Fibroblast of skin of right quadriceps (primary cell): ENCODE measurements at regions not wholly inside any gene's neighbourhood (a gene's known extent, or its start where the extent isn't known, plus 50 kb on each side); places are given as distances from the start of the nearest gene placed in this dataset.
"Not testable (repeated sequence)": the region's sequence is repeated elsewhere in the genome, so short reads cannot be mapped to it uniquely, and the experiment has no call there.

ENCODE experiments used
- DNase-seq: peaks from one replicate; pipeline ENCODE4 v3.0.0-alpha.2; 2013

GRCh38 chr5:10069637-10070313 lies 179.9 kb downstream of the ATPSCKMT start:
- DNase-seq, result no peak

- no peak for DNase-seq
These were observed 184.2 kb downstream of the ATPSCKMT start for GRCh38 chr5:10065428-10066000.

DNA sequence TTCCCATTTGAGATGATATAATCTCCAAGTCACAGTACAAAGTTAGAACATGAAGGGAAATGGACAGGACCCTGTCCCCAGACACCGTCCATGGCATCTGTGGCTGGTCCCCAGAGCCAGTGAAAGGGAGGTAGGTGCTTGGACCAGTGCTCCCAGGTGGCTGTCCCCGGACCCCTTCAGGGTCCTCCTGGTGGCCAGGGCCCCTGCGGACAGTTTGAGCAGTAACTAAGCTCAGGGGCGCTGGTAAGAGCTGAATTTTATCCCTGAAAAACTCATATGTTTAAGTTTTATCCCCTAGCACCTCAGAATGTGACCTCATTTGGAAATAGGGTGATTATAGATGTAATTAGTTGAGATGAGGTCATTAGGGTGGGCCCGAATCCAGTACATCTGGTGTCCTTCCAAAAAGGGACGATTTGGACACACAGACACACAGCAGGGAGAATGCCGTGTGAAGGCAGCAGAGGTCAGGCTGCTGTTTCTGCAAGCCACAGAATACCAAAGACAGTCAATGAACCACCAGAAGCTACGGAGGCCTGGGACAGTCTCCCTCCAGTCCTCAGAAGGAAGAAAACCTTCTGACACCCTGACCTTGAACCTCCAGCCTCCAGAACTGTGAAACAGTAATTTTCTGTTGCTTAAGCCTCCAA lies 185.0 kb downstream of the ATPSCKMT start:
- no peak for DNase-seq

DNA sequence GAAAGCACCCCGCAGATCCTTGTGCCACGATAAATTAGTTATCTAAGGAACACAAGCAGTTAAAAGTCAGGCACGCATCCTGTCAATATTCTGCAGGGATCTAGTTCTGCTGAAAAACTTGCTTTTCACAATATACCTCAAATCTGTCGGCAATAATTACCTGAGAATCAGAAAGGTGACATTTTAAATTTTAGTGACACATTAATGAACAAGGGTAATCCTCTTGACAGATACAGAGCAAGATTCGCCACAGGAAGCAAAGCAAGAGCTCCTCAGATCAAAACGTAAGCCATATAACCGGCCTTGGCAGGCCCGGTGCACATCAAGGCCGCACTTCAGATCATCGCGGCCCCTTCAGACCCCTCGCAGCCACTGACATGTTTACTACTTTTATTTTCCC lies 185.7 kb downstream of the ATPSCKMT start:
- no peak for DNase-seq

GRCh38 chr5:10059980-10060379 lies 189.7 kb downstream of the ATPSCKMT start:
- no peak for DNase-seq

- DNase-seq, result no peak
These were observed 190.1 kb downstream of the ATPSCKMT start for GRCh38 chr5:10059556-10059955.

GRCh38 chr5:10057356-10057755 lies 192.3 kb downstream of the ATPSCKMT start:
- no peak for DNase-seq

- DNase-seq, result no peak
These were observed 193.4 kb downstream of the ATPSCKMT start for GRCh38 chr5:10056228-10056760.

GRCh38 chr5:10049858-10050455 lies 199.7 kb downstream of the ATPSCKMT start:
- DNase-seq, result peak; percentile 54

- DNase-seq, result no peak
These were observed 203.0 kb downstream of the ATPSCKMT start for GRCh38 chr5:10046676-10047075.

GRCh38 chr5:10045376-10045775 lies 204.3 kb downstream of the ATPSCKMT start:
- no peak for DNase-seq

- DNase-seq, result peak; percentile 88
These were observed 213.4 kb downstream of the ATPSCKMT start for GRCh38 chr5:10036136-10036815.

- peak; percentile 28 for DNase-seq
These were observed 215.7 kb downstream of the ATPSCKMT start for GRCh38 chr5:10034001-10034400.

GRCh38 chr5:10031817-10032216 lies 217.9 kb downstream of the ATPSCKMT start:
- no peak for DNase-seq

- peak; percentile 16 for DNase-seq
These were observed 219.4 kb downstream of the ATPSCKMT start for GRCh38 chr5:10030219-10030831.

GRCh38 chr5:10023494-10023893 lies 226.2 kb downstream of the ATPSCKMT start:
- DNase-seq, result no peak

GRCh38 chr5:10021248-10021647 lies 228.4 kb downstream of the ATPSCKMT start:
- DNase-seq, result no peak

- DNase-seq, result no peak
These were observed 230.5 kb downstream of the ATPSCKMT start for GRCh38 chr5:10019236-10019635.

DNA sequence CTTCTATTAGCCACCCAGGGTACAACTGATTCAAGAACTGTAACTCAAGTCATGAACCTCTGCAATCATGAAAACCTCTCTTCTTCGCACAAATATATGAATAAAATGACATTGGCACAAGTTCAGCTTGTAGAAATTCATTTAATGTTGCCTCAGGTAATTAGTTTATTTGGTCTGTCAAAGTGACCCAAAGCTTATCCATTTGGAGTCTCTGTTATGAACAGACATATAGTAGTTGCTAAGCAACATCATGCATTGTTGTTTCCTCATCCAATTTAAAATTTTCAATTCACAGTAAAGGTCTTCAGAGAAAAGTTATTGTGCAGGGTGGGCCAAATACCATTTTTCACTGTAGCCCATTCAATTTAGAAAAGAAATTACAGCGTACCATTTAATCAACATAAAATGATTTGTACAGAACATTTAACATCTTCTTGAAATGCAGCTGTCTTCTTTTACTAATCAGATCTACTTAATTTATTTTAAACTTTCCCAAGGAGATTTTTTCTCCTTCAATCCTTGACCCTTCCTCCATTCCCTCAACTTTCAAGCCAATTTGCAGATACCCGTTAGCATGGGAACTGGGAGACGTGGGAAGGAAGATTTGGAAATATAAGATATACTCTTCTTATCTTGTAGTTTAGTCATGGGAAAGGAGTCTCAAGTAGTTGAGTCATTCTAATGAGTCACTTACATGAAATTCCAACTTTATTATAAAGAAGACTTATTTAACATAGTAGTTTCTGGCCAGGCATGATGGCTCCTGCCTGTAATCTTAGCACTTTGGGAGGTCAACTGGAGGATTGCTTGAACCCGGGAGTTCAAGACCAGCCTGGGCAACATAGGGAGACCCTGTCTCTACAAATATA lies 231.3 kb downstream of the ATPSCKMT start:
- peak; percentile 89 for DNase-seq

DNA sequence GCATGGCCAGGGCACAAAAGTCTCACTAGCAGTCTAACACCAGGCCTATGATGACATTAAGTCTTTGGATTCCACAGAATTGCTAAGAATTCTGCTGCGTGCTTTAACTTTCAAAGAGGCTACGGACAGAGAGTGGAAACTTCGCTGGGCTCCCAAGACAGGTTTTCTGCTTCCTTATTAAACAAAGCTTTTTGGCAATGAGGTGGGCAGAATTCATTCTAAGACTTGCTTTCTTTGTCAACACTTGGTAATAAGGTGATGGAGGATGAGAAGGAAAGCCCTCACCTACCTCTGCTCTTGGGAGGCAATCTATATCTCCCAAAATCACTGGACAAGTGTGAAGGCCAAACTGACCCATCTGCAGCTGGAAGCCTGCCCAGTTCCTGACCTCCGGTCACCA lies 231.9 kb downstream of the ATPSCKMT start:
- no peak for DNase-seq

DNA sequence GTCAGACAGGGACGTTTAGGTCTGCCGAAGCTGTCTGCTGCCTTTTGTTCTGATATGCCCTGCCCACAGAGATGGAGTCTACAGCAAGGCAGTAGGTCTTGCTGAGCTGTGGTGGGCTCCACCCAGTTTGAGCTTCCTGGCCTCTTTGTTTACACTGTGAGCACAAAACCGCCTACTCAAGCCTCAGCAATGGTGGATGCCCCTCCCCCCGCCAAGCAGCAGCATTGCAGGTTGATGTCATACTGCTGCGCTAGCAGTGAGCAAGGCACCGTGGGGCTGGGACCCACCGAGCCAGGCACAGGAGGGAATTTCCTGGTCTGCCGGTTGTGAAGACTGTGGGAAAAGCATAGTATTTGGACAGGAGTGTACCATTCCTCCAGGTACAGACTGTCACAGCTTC lies 233.1 kb downstream of the ATPSCKMT start:
- DNase-seq, result not testable (repeated sequence)

DNA sequence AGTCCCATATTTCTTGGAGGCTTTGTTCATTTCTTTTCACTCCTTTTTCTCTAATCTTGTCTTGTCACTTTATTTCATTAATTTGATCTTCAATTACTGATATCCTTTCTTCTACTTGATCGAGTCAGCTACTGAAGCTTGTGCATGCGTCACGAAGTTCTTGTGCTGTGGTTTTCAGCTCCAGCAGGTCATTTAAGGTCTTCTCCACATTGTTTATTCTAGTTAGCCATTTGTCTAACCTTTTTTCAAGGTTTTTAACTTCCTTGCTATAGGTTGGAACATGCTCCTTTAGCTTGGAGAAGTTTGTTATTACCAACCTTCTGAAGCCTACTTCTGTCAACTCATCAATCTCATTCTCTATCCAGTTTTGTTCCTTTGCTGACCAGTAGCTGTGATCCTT lies 234.0 kb downstream of the ATPSCKMT start:
- not testable (repeated sequence) for DNase-seq
